NT2/D1 (cell line): ENCODE measurements at regions not wholly inside any gene's neighbourhood (a gene's known extent, or its start where the extent isn't known, plus 50 kb on each side); places are given as distances from the start of the nearest gene placed in this dataset.

Experiments used
- SUZ12 ChIP-seq: IDR thresholded peaks from 2 replicates; pipeline ENCODE4 v1.6.1; 2011; ENCODE audit not compliant: insufficient read length, insufficient read depth; ENCODE audit errors: extremely low read depth
- ZNF274 ChIP-seq: IDR thresholded peaks from 2 replicates; pipeline ENCODE4 v1.6.1; 2011; ENCODE audit warnings: mild to moderate bottlenecking, low read depth, low read length

- TF ChIP-seq SUZ12 (no peak), ZNF274 (no peak)
These were observed 550.6 kb downstream of the SOX6 start for GRCh38 chr11:15805726-15806125.
